OCI-LY3 (cell line): ENCODE measurements at regions not wholly inside any gene's neighbourhood (a gene's known extent, or its start where the extent isn't known, plus 50 kb on each side); places are given as distances from the start of the nearest gene placed in this dataset.

ENCODE experiments used
- H2AFZ ChIP-seq: fragments of 200-600, 300-600 bp; shearing (Covaris generic); 2 replicates; pipeline ENCODE4 v1.6.0; 2014; ENCODE audit warnings: antibody characterized with exemption, low read depth, low read length
- H3K27ac ChIP-seq: fragments of 200-600, 300-600 bp; sonication (generic); 2 replicates; pipeline ENCODE4 v1.5.1; 2014; ENCODE audit warnings: mild to moderate bottlenecking, low read length, moderate library complexity, mixed read lengths
- H3K27me3 ChIP-seq: fragments of 200-600, 300-600 bp; sonication (generic); 2 replicates; pipeline ENCODE4 v1.6.1; 2014; ENCODE audit warnings: low read depth, low read length, mixed read lengths
- H3K36me3 ChIP-seq: fragments of 200-600, 300-600 bp; sonication (generic); replicated peaks from 2 replicates; pipeline ENCODE3; 2014; ENCODE audit warnings: low read depth, low read length, mixed read lengths
- H3K4me1 ChIP-seq: fragments of 300-600, 200-600 bp; sonication (generic); 2 replicates; pipeline ENCODE4 v1.6.1; 2014; ENCODE audit warnings: low read length, mixed read lengths
- H3K4me2 ChIP-seq: fragments of 200-600, 300-600 bp; sonication (generic); 2 replicates; pipeline ENCODE4 v1.6.1; 2014; ENCODE audit warnings: low read length, mixed read lengths
- H3K4me3 ChIP-seq: fragments of 300-600, 200-600 bp; sonication (generic); 2 replicates; pipeline ENCODE4 v1.5.1; 2014; ENCODE audit warnings: antibody characterized with exemption, mild to moderate bottlenecking, low read length, moderate library complexity
- H3K79me2 ChIP-seq: fragments of 300-600, 200-600 bp; shearing (Covaris generic); 2 replicates; pipeline ENCODE4 v1.6.1; 2014; ENCODE audit warnings: mild to moderate bottlenecking, low read length, mixed read lengths
- H3K9ac ChIP-seq: fragments of 300-600, 200-600 bp; shearing (Covaris generic); 2 replicates; pipeline ENCODE4 v1.6.0; 2014; ENCODE audit warnings: mild to moderate bottlenecking, low read length, moderate library complexity
- H3K9me3 ChIP-seq: fragments of 200-600, 300-600 bp; shearing (Covaris generic); 2 replicates; pipeline ENCODE4 v1.6.1; 2014; ENCODE audit warnings: low read length, mixed read lengths; ENCODE audit not compliant: insufficient read depth
- H4K20me1 ChIP-seq: fragments of 200-600, 300-600 bp; sonication (generic); 2 replicates; pipeline ENCODE4 v1.6.1; 2016; ENCODE audit warnings: low read length, mixed read lengths; ENCODE audit not compliant: insufficient read depth
- CTCF ChIP-seq: fragments of 200-600, 300-600 bp; sonication (generic); IDR thresholded peaks from 2 replicates; pipeline ENCODE4 v1.5.1; 2014; ENCODE audit warnings: antibody characterized with exemption, low read length, low read depth
- EZH2phosphoT487 ChIP-seq: fragments of 200-600 bp; shearing (Covaris generic); IDR thresholded peaks from 2 replicates; pipeline ENCODE4 v1.6.1; 2018; ENCODE audit warnings: antibody characterized with exemption, mixed run types, low read depth

- H3K4me2 ChIP-seq = no peak overlapping the region
- no peak for TF ChIP-seq CTCF
- no peak for TF ChIP-seq EZH2phosphoT487
- H3K4me3 ChIP-seq = no peak overlapping the region
- H3K9me3 ChIP-seq = no peaks in the 10 kb centered on the region
- H3K27ac ChIP-seq = no peak overlapping the region
- H3K79me2 ChIP-seq = no peaks in the 10 kb centered on the region
- no peaks in the 10 kb centered on the region for H3K4me1 ChIP-seq
- H4K20me1 ChIP-seq = no peaks in the 10 kb centered on the region
- no peak overlapping the region for H2AFZ ChIP-seq
- no peaks in the 10 kb centered on the region for H3K36me3 ChIP-seq
- H3K27me3 ChIP-seq = no peaks in the 10 kb centered on the region
- H3K9ac ChIP-seq = no peak overlapping the region
These were observed 405.3 kb downstream of the PPP4R3C start for GRCh38 chrX:27057883-27058282.

- no peaks in the 10 kb centered on the region for H3K36me3 ChIP-seq
- H4K20me1 ChIP-seq = no peaks in the 10 kb centered on the region
- no peaks in the 10 kb centered on the region for H3K79me2 ChIP-seq
- TF ChIP-seq CTCF = no peak
- TF ChIP-seq EZH2phosphoT487 = no peak
- no peak overlapping the region for H2AFZ ChIP-seq
- H3K4me2 ChIP-seq = no peak overlapping the region
- no peak overlapping the region for H3K9ac ChIP-seq
- H3K4me1 ChIP-seq = no peaks in the 10 kb centered on the region
- H3K27me3 ChIP-seq = no peaks in the 10 kb centered on the region
- H3K4me3 ChIP-seq = no peak overlapping the region
- no peak overlapping the region for H3K27ac ChIP-seq
- no peaks in the 10 kb centered on the region for H3K9me3 ChIP-seq
These were observed 423.8 kb downstream of the PPP4R3C start for GRCh38 chrX:27039332-27039731.

- H3K27ac ChIP-seq = no peak overlapping the region
- H3K4me1 ChIP-seq = no peaks in the 10 kb centered on the region
- no peak overlapping the region for H3K4me3 ChIP-seq
- no peaks in the 10 kb centered on the region for H3K27me3 ChIP-seq
- H3K9ac ChIP-seq = no peak overlapping the region
- no peaks in the 10 kb centered on the region for H4K20me1 ChIP-seq
- no peaks in the 10 kb centered on the region for H3K79me2 ChIP-seq
- no peaks in the 10 kb centered on the region for H3K9me3 ChIP-seq
- H3K4me2 ChIP-seq = no peak overlapping the region
- no peak overlapping the region for H2AFZ ChIP-seq
- no peak for TF ChIP-seq EZH2phosphoT487
- no peak for TF ChIP-seq CTCF
- H3K36me3 ChIP-seq = no peaks in the 10 kb centered on the region
These were observed 454.7 kb downstream of the PPP4R3C start for GRCh38 chrX:27008486-27008885.

GRCh38 chrX:26999634-27000033 lies 463.5 kb downstream of the PPP4R3C start:
- Histone ChIP-seq H3K27me3 (no peaks in the 10 kb centered on the region), H3K27ac (no peak overlapping the region), H3K4me1 (no peaks in the 10 kb centered on the region), H3K36me3 (no peaks in the 10 kb centered on the region), H3K79me2 (no peaks in the 10 kb centered on the region), H3K4me3 (no peak overlapping the region), H3K9me3 (no peaks in the 10 kb centered on the region), H2AFZ (no peak overlapping the region), H3K9ac (no peak overlapping the region), H4K20me1 (no peaks in the 10 kb centered on the region), H3K4me2 (no peak overlapping the region)
- TF ChIP-seq CTCF (no peak), EZH2phosphoT487 (no peak)
